Dendritic cell treated with granulocyte-macrophage colony-stimulating factor and Interleukin-4, amounts not matched to agents 40 ng/mL and 50 ng/mL, for 4 days (primary cell): ENCODE measurements at regions not wholly inside any gene's neighbourhood (a gene's known extent, or its start where the extent isn't known, plus 50 kb on each side); places are given as distances from the start of the nearest gene placed in this dataset.
"Not testable (repeated sequence)": the region's sequence is repeated elsewhere in the genome, so short reads cannot be mapped to it uniquely, and the experiment has no call there.

Source experiments
- H3K27ac Mint-ChIP-seq: one replicate; pipeline ENCODE4 v1.8.0; 2022; ENCODE audit warnings: mild to moderate bottlenecking, mixed read lengths
- H3K27me3 Mint-ChIP-seq: one replicate; pipeline ENCODE4 v1.8.0; 2022; ENCODE audit warnings: mild to moderate bottlenecking, mixed read lengths
- H3K36me3 Mint-ChIP-seq: one replicate; pipeline ENCODE4 v1.8.0; 2022; ENCODE audit warnings: low read depth, mixed read lengths
- H3K4me1 Mint-ChIP-seq: one replicate; pipeline ENCODE4 v1.8.0; 2022; ENCODE audit warnings: low read depth, mixed read lengths
- H3K4me3 Mint-ChIP-seq: one replicate; pipeline ENCODE4 v1.8.0; 2022; ENCODE audit warnings: mild to moderate bottlenecking, moderate library complexity, mixed read lengths
- H3K9me3 Mint-ChIP-seq: one replicate; pipeline ENCODE4 v1.8.0; 2022; ENCODE audit warnings: mixed read lengths
- intact Hi-C: fragments of 100-400 bp; cut with micrococcal nuclease; formaldehyde crosslinking; loops from one replicate; pipeline ENCODE4 v1.15.0; 2022

GRCh38 chr13:111422348-111422747 lies 101.9 kb downstream of the TEX29 start:
- H3K4me3 Mint-ChIP-seq: no peak overlapping the region

GRCh38 chr13:111423168-111423785 lies 102.8 kb downstream of the TEX29 start:
- Mint-ChIP-seq H3K27me3 (no peaks in the 10 kb centered on the region), H3K4me1 (no peaks in the 10 kb centered on the region), H3K9me3 (no peaks in the 10 kb centered on the region), H3K4me3 (no peak overlapping the region), H3K27ac (no peak overlapping the region), H3K36me3 (no peaks in the 10 kb centered on the region)
- intact Hi-C loops: no loop called here

More at GRCh38 chr13:111422348-111422747, 101.9 kb downstream of the TEX29 start:
- Mint-ChIP-seq H3K36me3 (no peaks in the 10 kb centered on the region), H3K27ac (no peak overlapping the region), H3K4me1 (no peaks in the 10 kb centered on the region), H3K27me3 (no peaks in the 10 kb centered on the region), H3K9me3 (no peaks in the 10 kb centered on the region)
- intact Hi-C loops: no loop called here

GRCh38 chr13:111424134-111424533 lies 103.7 kb downstream of the TEX29 start:
- Mint-ChIP-seq H3K4me3 (no peak overlapping the region), H3K36me3 (no peaks in the 10 kb centered on the region), H3K27ac (no peak overlapping the region), H3K9me3 (no peaks in the 10 kb centered on the region), H3K27me3 (no peaks in the 10 kb centered on the region), H3K4me1 (no peaks in the 10 kb centered on the region)
- intact Hi-C loops: no loop called here

DNA sequence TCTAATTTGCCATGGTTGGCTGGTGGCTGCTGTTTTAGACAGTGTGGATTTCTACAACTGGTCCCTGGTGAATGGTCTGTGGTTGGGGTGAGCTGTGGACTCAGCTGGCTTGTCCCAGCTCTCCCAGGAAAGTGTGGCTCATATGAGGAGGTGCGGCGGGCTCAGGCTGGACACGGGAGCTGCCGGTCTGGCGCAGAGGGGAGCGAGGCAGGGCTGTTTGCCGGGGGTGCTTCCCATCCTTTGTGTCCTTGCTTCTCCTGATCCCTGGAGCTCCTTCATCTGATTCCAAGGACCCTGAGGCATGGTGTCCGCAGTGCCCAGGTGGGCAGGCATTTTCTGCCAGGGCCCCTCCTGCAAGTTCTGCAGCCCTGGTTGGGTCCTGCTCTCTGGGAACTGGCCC lies 104.9 kb downstream of the TEX29 start:
- Mint-ChIP-seq H3K27me3 (peaks cover 3% of the 10 kb centered on the region), H3K4me3 (no peak overlapping the region), H3K27ac (no peak overlapping the region)

DNA sequence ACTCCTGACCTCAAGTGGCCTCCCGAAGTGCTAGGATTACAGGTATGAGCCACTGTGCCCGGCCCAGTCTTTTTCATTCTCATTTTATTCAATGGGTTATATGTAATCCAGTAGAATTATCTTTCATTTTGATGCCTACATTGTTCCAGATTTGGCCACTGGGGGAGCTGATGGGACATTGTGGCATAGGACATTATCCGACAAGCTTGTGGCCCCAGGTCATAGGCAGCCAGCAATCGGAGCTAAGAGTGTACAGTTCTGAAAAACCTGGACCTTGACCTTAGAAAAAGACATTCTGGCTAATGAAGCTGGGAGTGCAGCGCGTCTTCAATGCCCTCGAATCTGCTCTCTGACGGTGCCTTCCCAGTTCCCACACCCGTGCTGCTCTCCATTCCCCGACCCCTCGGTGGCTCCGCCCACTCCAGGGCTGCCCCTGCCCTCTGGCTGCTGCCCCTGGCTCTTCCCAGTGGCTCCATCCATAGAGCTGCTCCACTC lies 108.7 kb downstream of the TEX29 start:
- Mint-ChIP-seq H3K27me3 (peaks cover 9% of the 10 kb centered on the region), H3K4me1 (no peaks in the 10 kb centered on the region), H3K4me3 (no peak overlapping the region), H3K9me3 (no peaks in the 10 kb centered on the region), H3K27ac (no peak overlapping the region), H3K36me3 (no peaks in the 10 kb centered on the region)
- intact Hi-C loops: no loop called here

More for the DNA sequence above, 104.9 kb downstream of the TEX29 start:
- Mint-ChIP-seq H3K36me3 (no peaks in the 10 kb centered on the region), H3K9me3 (no peaks in the 10 kb centered on the region), H3K4me1 (no peaks in the 10 kb centered on the region)
- intact Hi-C loops: no loop called here

- intact Hi-C loops: no loop called here
- Mint-ChIP-seq H3K9me3 (no peaks in the 10 kb centered on the region), H3K27me3 (peaks cover 9% of the 10 kb centered on the region), H3K4me1 (no peaks in the 10 kb centered on the region), H3K4me3 (no peak overlapping the region), H3K36me3 (no peaks in the 10 kb centered on the region), H3K27ac (no peak overlapping the region)
Measured at GRCh38 chr13:111431206-111431605, 110.8 kb downstream of the TEX29 start.

- Mint-ChIP-seq H3K9me3 (no peaks in the 10 kb centered on the region), H3K4me3 (no peak overlapping the region), H3K36me3 (no peaks in the 10 kb centered on the region), H3K27me3 (peaks cover 6% of the 10 kb centered on the region), H3K4me1 (no peaks in the 10 kb centered on the region), H3K27ac (no peak overlapping the region)
- intact Hi-C loops: no loop called here
Measured at GRCh38 chr13:111434578-111435159, 114.2 kb downstream of the TEX29 start.

- Mint-ChIP-seq H3K9me3 (no peaks in the 10 kb centered on the region), H3K4me1 (no peaks in the 10 kb centered on the region), H3K27ac (no peak overlapping the region), H3K4me3 (no peak overlapping the region), H3K27me3 (no peaks in the 10 kb centered on the region), H3K36me3 (no peaks in the 10 kb centered on the region)
- intact Hi-C loops: no loop called here
Measured at GRCh38 chr13:111436446-111436845, 116.0 kb downstream of the TEX29 start.

GRCh38 chr13:111437417-111437816 lies 117.0 kb downstream of the TEX29 start:
- H3K4me1 Mint-ChIP-seq: no peaks in the 10 kb centered on the region
- H3K36me3 Mint-ChIP-seq: no peaks in the 10 kb centered on the region
- intact Hi-C loops: no loop called here
- H3K4me3 Mint-ChIP-seq: no peak overlapping the region
- H3K27me3 Mint-ChIP-seq: no peaks in the 10 kb centered on the region
- H3K27ac Mint-ChIP-seq: no peak overlapping the region
- no peaks in the 10 kb centered on the region for H3K9me3 Mint-ChIP-seq

GRCh38 chr13:111437856-111438547 lies 117.6 kb downstream of the TEX29 start:
- Mint-ChIP-seq H3K9me3 (no peaks in the 10 kb centered on the region), H3K36me3 (no peaks in the 10 kb centered on the region), H3K27ac (no peak overlapping the region), H3K27me3 (no peaks in the 10 kb centered on the region), H3K4me3 (no peak overlapping the region), H3K4me1 (no peaks in the 10 kb centered on the region)
- intact Hi-C loops: no loop called here

DNA sequence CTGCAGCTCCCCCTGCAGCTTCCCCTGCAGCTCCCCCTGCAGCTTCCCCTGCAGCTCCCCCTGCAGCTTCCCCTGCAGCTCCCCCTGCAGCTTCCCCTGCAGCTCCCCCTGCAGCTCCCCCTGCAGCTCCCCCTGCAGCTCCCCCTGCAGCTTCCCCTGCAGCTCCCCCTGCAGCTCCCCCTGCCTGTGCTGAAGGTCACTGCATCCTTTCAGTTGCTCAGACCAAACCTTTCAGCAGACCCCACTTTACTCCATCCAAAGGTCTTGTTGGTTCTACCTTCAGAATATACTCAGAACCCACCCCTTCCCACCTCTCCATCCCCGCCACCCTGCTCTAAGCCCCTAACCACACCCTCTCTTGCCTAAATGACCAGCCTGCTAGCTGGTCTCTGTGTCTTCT lies 120.0 kb downstream of the TEX29 start:
- H3K27ac Mint-ChIP-seq, H3K4me3 Mint-ChIP-seq, H3K36me3 Mint-ChIP-seq, H3K4me1 Mint-ChIP-seq, H3K9me3 Mint-ChIP-seq, intact Hi-C loops, H3K27me3 Mint-ChIP-seq: not testable (repeated sequence)

DNA sequence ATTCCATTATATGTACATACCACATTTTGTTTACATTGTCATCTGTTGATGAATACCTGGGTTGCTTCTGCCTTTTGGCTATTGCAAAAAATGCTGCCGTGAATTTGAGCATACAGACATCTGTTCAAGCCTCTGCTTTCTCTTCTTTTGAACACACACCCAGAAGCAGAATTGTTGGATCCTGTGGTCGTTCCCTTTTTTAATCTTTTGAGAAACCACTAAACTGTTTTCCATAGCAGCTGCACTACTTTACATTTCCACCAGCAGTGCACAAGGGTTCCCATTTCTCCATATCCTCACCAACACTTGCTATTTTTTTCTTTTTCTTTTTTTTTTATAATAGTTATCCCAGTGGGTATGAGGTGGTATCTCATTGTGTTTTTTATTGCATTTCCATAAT lies 123.5 kb downstream of the TEX29 start:
- intact Hi-C loops: no loop called here
- Mint-ChIP-seq H3K4me3 (no peak overlapping the region), H3K4me1 (no peaks in the 10 kb centered on the region), H3K36me3 (no peaks in the 10 kb centered on the region), H3K9me3 (peaks cover 15% of the 10 kb centered on the region), H3K27me3 (no peaks in the 10 kb centered on the region), H3K27ac (no peak overlapping the region)

- intact Hi-C loops: no loop called here
- H3K36me3 Mint-ChIP-seq: no peaks in the 10 kb centered on the region
- no peaks in the 10 kb centered on the region for H3K27me3 Mint-ChIP-seq
Measured at GRCh38 chr13:111448504-111448903, 128.1 kb downstream of the TEX29 start.

GRCh38 chr13:111449041-111449440 lies 128.6 kb downstream of the TEX29 start:
- H3K36me3 Mint-ChIP-seq: no peaks in the 10 kb centered on the region
- intact Hi-C loops: no loop called here

More at GRCh38 chr13:111448504-111448903, 128.1 kb downstream of the TEX29 start:
- H3K27ac Mint-ChIP-seq: no peak overlapping the region
- H3K4me1 Mint-ChIP-seq: no peaks in the 10 kb centered on the region
- peaks cover 15% of the 10 kb centered on the region for H3K9me3 Mint-ChIP-seq
- no peak overlapping the region for H3K4me3 Mint-ChIP-seq

More at GRCh38 chr13:111449041-111449440, 128.6 kb downstream of the TEX29 start:
- peaks cover 15% of the 10 kb centered on the region for H3K9me3 Mint-ChIP-seq
- H3K4me3 Mint-ChIP-seq: no peak overlapping the region
- H3K4me1 Mint-ChIP-seq: no peaks in the 10 kb centered on the region
- H3K27me3 Mint-ChIP-seq: peaks cover under 1% of the 10 kb centered on the region
- no peak overlapping the region for H3K27ac Mint-ChIP-seq
